Upper lobe of right lung (tissue), 1 donor: ENCODE measurements at regions not wholly inside any gene's neighbourhood (a gene's known extent, or its start where the extent isn't known, plus 50 kb on each side); places are given as distances from the start of the nearest gene placed in this dataset.

Source experiments
- ATAC-seq: fragments of 200-7000 bp; cut with Tn5 transposase; one replicate; pipeline ENCODE4 v1.9.1; 2020; ENCODE audit warnings: mild to moderate bottlenecking, moderate library complexity
- DNase-seq: peaks from one replicate; pipeline ENCODE4 v3.0.0-alpha.2; 2020
- H3K27ac ChIP-seq: fragments of 200-600 bp; one replicate; pipeline ENCODE4 v1.8.0; 2022
- H3K27me3 ChIP-seq: fragments of 200-600 bp; one replicate; pipeline ENCODE4 v1.8.0; 2022; ENCODE audit warnings: mild to moderate bottlenecking
- H3K36me3 ChIP-seq: fragments of 200-600 bp; one replicate; pipeline ENCODE4 v1.8.0; 2022
- H3K4me1 ChIP-seq: fragments of 200-600 bp; one replicate; pipeline ENCODE4 v1.8.0; 2022
- H3K4me3 ChIP-seq: fragments of 200-600 bp; one replicate; pipeline ENCODE4 v1.8.0; 2022; ENCODE audit warnings: mild to moderate bottlenecking
- H3K9me3 ChIP-seq: fragments of 200-600 bp; one replicate; pipeline ENCODE4 v1.8.0; 2022
- CTCF ChIP-seq: fragments of 200-600 bp; IDR thresholded peaks from one replicate; pipeline ENCODE4 v1.8.0; 2022; ENCODE audit warnings: antibody characterized with exemption
- intact Hi-C: fragments of 100-400 bp; cut with DNase I; formaldehyde crosslinking; loops from one replicate; pipeline ENCODE4 v1.11.0; 2022
- donor health status: DM: no; HTN: yes; CAD: no; lungs with severe emphysema.

GRCh38 chrX:39903343-39903742, 194.4 kb downstream of the BCOR start:
- no peak overlapping the region for H3K4me3 ChIP-seq
- H3K36me3 ChIP-seq = no peaks in the 10 kb centered on the region
- no peak for DNase-seq
- H3K4me1 ChIP-seq = peaks cover 3% of the 10 kb centered on the region
- ATAC-seq = no peak
- intact Hi-C loops = no loop called here
- no peaks in the 10 kb centered on the region for H3K9me3 ChIP-seq
- no peak overlapping the region for H3K27ac ChIP-seq
- H3K27me3 ChIP-seq = no peaks in the 10 kb centered on the region
- no peak for TF ChIP-seq CTCF

GRCh38 chrX:39903937-39904336, 193.8 kb downstream of the BCOR start:
- Histone ChIP-seq H3K27me3 (no peaks in the 10 kb centered on the region), H3K4me3 (no peak overlapping the region), H3K9me3 (no peaks in the 10 kb centered on the region), H3K36me3 (no peaks in the 10 kb centered on the region), H3K27ac (no peak overlapping the region), H3K4me1 (peaks cover 3% of the 10 kb centered on the region)
- DNase-seq (no peak), ATAC-seq (no peak)
- no peak for TF ChIP-seq CTCF
- intact Hi-C loops = no loop called here

GRCh38 chrX:39904816-39905537, 192.8 kb downstream of the BCOR start:
- DNase-seq (no peak), ATAC-seq (no peak)
- H3K4me3 ChIP-seq = no peak overlapping the region
- peaks cover 3% of the 10 kb centered on the region for H3K4me1 ChIP-seq
- H3K27ac ChIP-seq = no peak overlapping the region
- TF ChIP-seq CTCF = no peak
- no peaks in the 10 kb centered on the region for H3K27me3 ChIP-seq
- no peaks in the 10 kb centered on the region for H3K9me3 ChIP-seq
- H3K36me3 ChIP-seq = no peaks in the 10 kb centered on the region
- intact Hi-C loops = no loop called here

- DNase-seq = no peak
- no peak overlapping the region for H3K4me3 ChIP-seq
- intact Hi-C loops = no loop called here
These were observed 192.2 kb downstream of the BCOR start for GRCh38 chrX:39905538-39905891.

GRCh38 chrX:39905946-39906345, 191.8 kb downstream of the BCOR start:
- ATAC-seq (no peak), DNase-seq (no peak)
- Histone ChIP-seq H3K36me3 (no peaks in the 10 kb centered on the region), H3K27me3 (no peaks in the 10 kb centered on the region), H3K9me3 (no peaks in the 10 kb centered on the region), H3K27ac (no peak overlapping the region), H3K4me1 (peaks cover 3% of the 10 kb centered on the region), H3K4me3 (no peak overlapping the region)
- no peak for TF ChIP-seq CTCF
- intact Hi-C loops = no loop called here

More at GRCh38 chrX:39905538-39905891, 192.2 kb downstream of the BCOR start:
- Histone ChIP-seq H3K27ac (no peak overlapping the region), H3K36me3 (no peaks in the 10 kb centered on the region), H3K27me3 (no peaks in the 10 kb centered on the region), H3K9me3 (no peaks in the 10 kb centered on the region), H3K4me1 (peaks cover 3% of the 10 kb centered on the region)
- ATAC-seq = no peak
- TF ChIP-seq CTCF = no peak
